ENCODE measurements at regions not wholly inside any gene's neighbourhood (a gene's known extent, or its start where the extent isn't known, plus 50 kb on each side); places are given as distances from the start of the nearest gene placed in this dataset.
A peak's percentile ranks its signal among the peaks of the same experiment; 100 is the strongest.
"Not testable (repeated sequence)": the region's sequence is repeated elsewhere in the genome, so short reads cannot be mapped to it uniquely, and the experiment has no call there.

DNA sequence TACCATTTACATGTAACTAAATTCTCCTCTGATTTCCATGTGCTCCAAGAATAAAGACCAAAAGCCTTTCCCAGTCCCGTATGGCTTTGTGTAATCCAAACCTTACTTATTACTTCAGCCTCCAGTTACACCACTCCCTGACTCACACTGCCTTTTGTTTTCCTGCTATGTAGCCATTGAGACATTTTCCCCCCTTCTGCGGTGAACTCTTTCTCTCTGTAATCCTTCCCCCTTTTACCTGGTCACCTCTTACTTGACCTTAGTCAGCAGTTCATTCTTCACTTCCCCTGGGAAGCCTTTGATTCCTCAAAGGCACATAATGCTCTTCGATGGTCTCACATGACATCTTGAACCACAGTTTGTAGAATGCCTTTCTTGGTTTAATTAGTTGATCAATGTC lies 256.0 kb upstream of the FANCL start:
- no peak for DNase-seq

DNA sequence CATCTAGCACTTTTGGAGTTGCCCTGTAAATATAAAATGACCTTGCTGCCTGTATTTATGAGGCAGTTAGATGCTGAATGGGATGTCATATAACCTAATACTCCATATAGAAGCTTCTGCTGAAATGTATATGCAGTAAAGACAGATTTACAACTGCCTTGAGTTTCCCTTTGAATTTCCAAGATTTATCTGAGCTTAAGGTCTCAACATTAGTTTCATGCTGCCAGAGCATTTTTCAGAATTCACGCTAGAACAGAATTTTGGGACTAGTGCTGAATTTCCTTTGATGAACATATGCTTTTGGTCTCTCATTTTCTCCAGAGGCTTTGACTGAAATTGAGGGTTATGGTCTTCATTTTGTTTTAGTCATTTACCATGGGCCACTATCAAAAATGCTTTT lies 254.7 kb upstream of the FANCL start:
- no peak for DNase-seq

GRCh38 chr2:58494071-58494501 lies 253.0 kb upstream of the FANCL start:
- DNase-seq: no peak

GRCh38 chr2:58484629-58485028 lies 243.5 kb upstream of the FANCL start:
- DNase-seq: no peak

GRCh38 chr2:58484221-58484620 lies 243.1 kb upstream of the FANCL start:
- DNase-seq: no peak

DNA sequence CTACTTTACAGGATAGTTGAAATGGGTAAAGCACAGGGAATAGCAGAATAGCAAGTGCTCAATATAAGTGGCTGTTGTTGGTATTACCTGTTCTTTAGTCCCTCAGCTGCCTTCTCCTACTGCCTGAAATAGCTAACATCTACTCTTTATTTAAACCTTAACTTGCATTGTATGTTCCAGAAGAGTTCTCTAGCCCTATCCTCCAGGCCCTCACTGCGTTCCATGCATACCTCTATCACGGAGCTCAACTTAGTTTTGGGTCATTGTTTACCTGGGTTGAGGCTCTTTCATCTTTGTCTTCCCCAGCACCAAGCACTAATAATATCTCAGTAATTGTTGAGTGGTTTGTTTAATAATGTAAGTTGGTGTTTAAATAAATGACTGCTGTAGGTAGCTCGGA lies 242.2 kb upstream of the FANCL start:
- no peak for DNase-seq

- no peak for DNase-seq
Measured at GRCh38 chr2:58481670-58482069, 240.5 kb upstream of the FANCL start.

DNA sequence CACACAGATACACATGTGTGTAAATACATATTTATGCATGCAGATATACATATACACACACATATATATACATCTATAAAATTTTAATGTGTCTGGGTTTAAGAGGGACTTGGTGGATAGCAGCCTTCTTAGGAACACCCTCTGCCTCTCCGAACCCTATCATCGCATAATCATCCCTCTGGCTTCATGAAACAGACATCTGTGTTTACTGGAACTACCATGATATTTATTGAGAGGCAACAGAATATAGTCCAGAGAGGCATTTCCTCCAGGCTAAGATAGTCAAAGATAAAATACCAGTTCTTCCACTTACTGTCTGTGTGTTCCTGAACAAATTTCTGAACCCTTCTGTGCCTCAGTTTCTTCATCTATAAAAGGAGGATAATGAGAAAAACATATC lies 239.0 kb upstream of the FANCL start:
- no peak for DNase-seq

GRCh38 chr2:58479535-58480140 lies 238.5 kb upstream of the FANCL start:
- no peak for DNase-seq

DNA sequence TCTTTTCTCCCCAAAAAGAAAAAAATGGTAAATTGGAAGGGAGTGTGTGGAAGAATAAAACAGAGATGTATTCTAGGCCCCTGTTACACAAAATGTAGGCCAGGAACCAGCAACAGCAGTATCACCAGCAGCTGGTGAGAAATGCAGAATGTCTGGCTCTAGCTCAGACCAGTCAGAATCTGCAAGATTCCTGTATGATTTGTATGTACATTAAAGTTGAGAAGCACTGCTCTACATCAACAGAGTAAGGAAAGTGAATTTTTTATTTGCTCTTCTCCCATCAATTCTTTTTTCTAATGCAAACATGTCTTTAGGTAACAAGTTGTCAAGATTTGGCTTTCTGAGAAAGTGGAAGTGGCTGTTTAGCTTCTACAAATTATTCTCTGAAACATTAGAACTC lies 235.4 kb upstream of the FANCL start:
- no peak for DNase-seq

GRCh38 chr2:58475756-58476155 lies 234.6 kb upstream of the FANCL start:
- no peak for DNase-seq

DNA sequence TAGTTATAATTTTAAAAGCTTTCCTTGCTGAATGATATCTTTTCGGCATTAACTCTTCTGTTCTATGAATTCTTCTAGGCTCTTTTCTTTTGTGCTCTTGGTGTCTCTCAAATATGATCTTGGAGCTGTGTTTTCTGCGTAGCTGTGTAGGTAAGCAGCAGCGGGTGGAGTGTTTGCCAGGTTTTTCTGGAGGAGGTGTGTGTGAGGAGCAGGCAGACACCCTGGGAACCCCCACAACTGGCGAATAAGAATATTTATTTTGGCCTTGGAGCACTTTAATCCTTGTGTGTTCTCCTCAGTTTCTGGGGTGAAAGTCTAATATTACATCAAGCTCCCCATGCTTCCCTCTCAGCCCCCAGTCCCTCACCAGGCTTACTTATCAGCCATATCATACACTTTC lies 232.0 kb upstream of the FANCL start:
- no peak for DNase-seq

DNA sequence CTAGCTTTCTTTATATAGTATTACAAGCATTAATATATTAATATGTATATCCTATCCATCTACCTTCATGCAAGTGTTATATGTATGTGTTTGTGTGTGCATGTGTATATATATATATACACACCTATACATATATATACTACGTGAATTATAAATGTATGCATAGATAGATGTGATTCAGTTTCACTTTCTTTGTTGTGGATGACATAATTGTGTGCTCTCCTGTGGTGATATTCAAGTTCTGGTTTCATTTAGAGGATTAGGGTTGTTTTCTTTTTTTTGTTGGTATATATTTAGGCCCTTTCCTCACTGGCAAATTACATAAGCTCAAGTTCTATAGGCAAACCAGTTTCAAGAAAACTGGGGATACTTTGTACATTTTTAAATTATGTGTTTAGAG lies 225.7 kb upstream of the FANCL start:
- DNase-seq: no peak

DNA sequence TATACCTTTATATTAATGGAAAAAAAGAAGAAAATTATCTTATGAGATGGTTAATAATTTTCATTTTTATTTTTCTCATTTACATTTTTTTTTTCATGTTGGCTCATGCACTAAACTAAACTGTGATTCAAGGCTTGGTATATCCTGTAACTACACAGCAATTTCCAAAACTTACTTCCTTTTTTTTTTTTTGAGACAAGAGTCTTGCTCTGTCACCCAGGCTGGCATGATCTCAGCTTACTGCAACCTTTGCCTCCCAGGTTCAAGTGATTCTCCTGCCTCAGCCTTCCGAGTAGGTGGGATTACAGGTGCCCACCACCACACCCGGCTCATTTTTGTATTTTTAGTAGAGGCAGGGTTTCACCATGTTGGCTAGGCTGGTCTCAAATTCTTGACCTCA lies 224.9 kb upstream of the FANCL start:
- not testable (repeated sequence) for DNase-seq

- DNase-seq: no peak
Measured at GRCh38 chr2:58460670-58461069, 219.5 kb upstream of the FANCL start.

GRCh38 chr2:58449286-58450010 lies 208.3 kb upstream of the FANCL start:
- DNase-seq: peak in 1 of 2 experiments; percentile 9

- DNase-seq: no peak
Measured at GRCh38 chr2:58448845-58449244, 207.7 kb upstream of the FANCL start.

DNA sequence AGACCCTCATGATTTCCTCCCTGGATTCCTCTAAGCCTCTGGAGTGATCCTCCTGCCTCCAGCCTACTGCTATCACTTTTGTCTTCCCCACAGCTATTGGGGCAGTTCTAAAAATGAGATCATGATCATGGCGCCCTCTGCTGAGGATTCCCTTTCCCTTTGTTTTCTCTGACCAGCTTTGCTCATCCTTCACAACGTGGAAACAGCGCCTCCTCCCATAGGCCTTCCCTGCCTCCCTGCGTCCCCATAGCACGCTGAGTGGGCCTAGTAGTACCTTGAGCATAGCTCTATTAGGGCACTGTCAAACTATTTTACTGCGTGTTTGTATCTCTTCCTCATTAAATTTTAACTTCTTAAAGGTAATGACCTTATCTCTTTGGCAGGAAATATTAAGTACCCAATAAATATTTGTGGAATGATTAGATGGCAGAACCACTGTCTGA lies 207.0 kb upstream of the FANCL start:
- DNase-seq: peak; percentile 96 to 98

DNA sequence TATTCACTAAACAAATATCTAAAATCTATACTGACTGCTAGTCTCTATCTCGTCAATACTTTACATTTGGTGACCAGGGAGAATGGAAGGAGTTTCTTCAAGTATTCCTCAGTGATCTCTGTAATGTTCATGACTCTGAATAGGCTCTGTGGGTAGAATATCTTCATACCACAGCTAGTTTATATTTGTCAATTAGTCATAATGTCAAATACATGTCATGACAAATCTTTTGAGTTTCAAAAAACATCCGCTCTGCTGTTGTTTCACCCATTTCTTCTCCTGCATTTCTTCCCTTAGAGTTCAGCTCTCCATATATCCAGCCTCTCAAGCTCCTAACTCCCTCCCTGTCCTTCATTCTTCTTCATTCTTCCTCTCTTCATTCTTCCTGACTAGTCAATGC lies 206.5 kb upstream of the FANCL start:
- no peak for DNase-seq

DNA sequence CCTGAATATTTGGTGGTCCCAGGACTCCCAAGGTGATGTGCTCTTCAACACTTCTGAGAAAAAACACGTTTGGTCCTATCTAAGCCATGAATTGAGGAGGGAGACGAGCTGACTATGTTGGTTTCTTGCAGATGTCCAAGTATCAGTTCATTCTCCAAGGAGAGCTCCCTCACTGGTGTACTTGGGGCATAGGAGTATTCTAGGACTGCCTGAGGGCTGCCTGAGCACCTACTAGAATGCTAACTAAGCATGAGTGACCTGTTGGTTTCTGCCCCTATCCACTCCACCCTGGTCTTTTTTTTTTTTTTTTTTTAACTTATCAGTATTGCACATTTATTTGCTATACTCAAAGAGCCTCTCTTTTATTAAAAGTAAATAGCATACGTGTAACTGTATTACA lies 200.5 kb upstream of the FANCL start:
- no peak for DNase-seq

DNA sequence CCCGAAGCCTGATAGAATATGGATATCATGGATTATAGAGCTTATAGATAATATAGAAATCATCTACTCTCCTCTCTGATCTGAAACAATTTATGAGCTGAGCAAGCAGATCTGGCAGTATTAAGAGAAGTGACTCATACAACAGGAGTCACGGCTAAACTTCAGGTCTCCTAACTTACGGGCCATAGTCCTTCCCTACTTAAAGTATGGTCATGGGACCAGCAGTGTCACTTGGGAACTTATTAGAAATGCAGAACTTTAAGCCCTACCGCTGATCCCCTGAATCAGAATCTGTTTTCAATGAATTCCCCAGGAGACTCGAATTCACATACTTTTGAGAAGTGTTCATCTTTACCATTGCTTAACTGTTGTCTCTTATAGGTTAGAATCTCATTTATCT lies 195.7 kb upstream of the FANCL start:
- DNase-seq: no peak

GRCh38 chr2:58435246-58435645 lies 194.1 kb upstream of the FANCL start:
- DNase-seq: no peak

- no peak for DNase-seq
Measured at GRCh38 chr2:58434692-58435091, 193.6 kb upstream of the FANCL start.

GRCh38 chr2:58432491-58433170 lies 191.5 kb upstream of the FANCL start:
- DNase-seq: no peak
